Fibroblast of skin of back (primary cell): ENCODE measurements at regions not wholly inside any gene's neighbourhood (a gene's known extent, or its start where the extent isn't known, plus 50 kb on each side); places are given as distances from the start of the nearest gene placed in this dataset.
A peak's percentile ranks its signal among the peaks of the same experiment; 100 is the strongest.

ENCODE experiments used
- DNase-seq: peaks from one replicate; pipeline ENCODE4 v3.0.0-alpha.2; 2013

GRCh38 chr10:58451193-58451889 lies 61.3 kb upstream of the BICC1 start:
- no peak for DNase-seq

GRCh38 chr10:58453105-58453504 lies 59.6 kb upstream of the BICC1 start:
- no peak for DNase-seq

GRCh38 chr10:58456179-58456578 lies 56.5 kb upstream of the BICC1 start:
- DNase-seq = no peak

- peak; percentile 82 for DNase-seq
Observed at GRCh38 chr10:58457761-58458616, 54.7 kb upstream of the BICC1 start.

- DNase-seq = no peak
Observed at GRCh38 chr10:58459069-58459468, 53.6 kb upstream of the BICC1 start.

GRCh38 chr10:58460157-58460556 lies 52.5 kb upstream of the BICC1 start:
- DNase-seq = no peak

GRCh38 chr10:58462863-58463507 lies 49.7 kb upstream of the BICC1 start:
- DNase-seq = no peak
